Right cardiac atrium (tissue), 5 donors: ENCODE measurements at regions not wholly inside any gene's neighbourhood (a gene's known extent, or its start where the extent isn't known, plus 50 kb on each side); places are given as distances from the start of the nearest gene placed in this dataset.
"Not testable (repeated sequence)": the region's sequence is repeated elsewhere in the genome, so short reads cannot be mapped to it uniquely, and the experiment has no call there.

Source experiments
- ATAC-seq, 2 donors: fragments of 200-7000 bp; cut with Tn5 transposase; one replicate each; pipeline versions ENCODE4 v1.8.0 to v1.9.1; 2020; ENCODE audit warnings: moderate library complexity in 2 of 2, mild to moderate bottlenecking in 1 of 2
- DNase-seq, 3 donors: peaks; one replicate each; pipeline ENCODE4 v3.0.0-alpha.2; 2020
- H3K27ac ChIP-seq: one replicate; pipeline ENCODE4 v1.5.1; 2013; ENCODE audit warnings: mild to moderate bottlenecking, low read length, control low read depth, moderate library complexity
- H3K27me3 ChIP-seq: one replicate; pipeline ENCODE4 v1.6.1; 2013; ENCODE audit not compliant: control insufficient read depth, insufficient read depth
- H3K4me1 ChIP-seq: one replicate; pipeline ENCODE4 v1.6.1; 2013; ENCODE audit warnings: low read length; ENCODE audit not compliant: control insufficient read depth, insufficient read depth
- H3K4me3 ChIP-seq: one replicate; pipeline ENCODE4 v1.5.1; 2013; ENCODE audit warnings: low read length, control low read depth
- H3K9me3 ChIP-seq: one replicate; pipeline ENCODE4 v1.6.1; 2013; ENCODE audit warnings: low read length; ENCODE audit not compliant: control insufficient read depth
- WGBS: extraction: QIAGEN DNeasy Blood & Tissue Kit; methylation state at CpG from one replicate; pipeline ENCODE4 v1.1.7; 2013; 5-methylcytosine and 5-hydroxymethylcytosine counted together
- intact Hi-C, 4 donors: fragments of 100-400 bp; cut with DNase I; formaldehyde crosslinking; loops; one replicate each; pipeline versions ENCODE4 v1.11.0 to v1.14.0; 2022 to 2023
- donor health status: healthy with polysubstance abuse.
- donor health status: DM: no; HTN: yes; CAD: no.
- donor health status: DM: no; HTN: no; CAD: no.
- donor health status: DM: no; HTN: yes; CAD: no; lungs with severe emphysema.
- donor health status: DM: yes; HTN: yes; CAD: no.

DNA sequence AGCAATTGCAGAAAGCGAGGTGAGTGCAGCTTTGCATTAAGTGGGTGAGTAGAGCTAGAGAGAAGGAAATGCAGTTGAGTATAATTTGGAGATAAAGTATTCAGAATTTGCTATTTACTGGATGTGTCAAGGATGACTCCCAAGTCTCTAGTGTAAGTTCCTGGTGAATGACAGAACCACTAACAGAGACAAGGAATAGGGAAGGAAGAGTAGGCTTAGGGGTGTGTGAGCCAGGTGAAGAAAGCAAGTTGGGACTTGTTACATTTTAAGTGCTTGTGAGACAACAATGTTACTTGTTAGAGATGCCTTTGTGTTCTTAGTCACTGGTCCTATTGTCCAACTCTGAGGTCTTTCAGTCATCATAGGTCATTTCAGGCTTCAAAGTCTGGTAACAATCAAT lies 70.8 kb downstream of the TBC1D26 start:
- not testable (repeated sequence) for ATAC-seq
- 96% methylated on average over 1 of the region's 1 CpG for WGBS

DNA sequence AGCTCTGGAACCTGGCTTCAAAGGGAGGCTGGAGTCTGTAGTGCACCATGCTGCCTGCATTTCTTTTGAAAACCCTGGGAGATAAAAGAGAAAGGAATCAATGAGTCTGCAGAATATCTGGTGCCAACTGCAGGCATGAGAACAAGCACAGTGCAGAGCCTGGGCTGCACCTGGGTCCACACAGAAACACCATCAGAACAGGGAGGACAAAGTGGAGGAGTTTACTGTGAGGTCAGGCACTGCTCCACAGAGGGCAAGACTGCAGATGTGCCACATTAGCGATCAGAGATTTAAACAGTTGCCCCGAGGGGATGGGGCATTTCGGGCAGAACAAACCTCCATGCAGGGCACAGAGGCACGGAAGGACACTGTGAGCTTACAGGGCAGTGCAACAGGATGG lies 74.7 kb downstream of the TBC1D26 start:
- DNase-seq, H3K27ac ChIP-seq, H3K9me3 ChIP-seq, ATAC-seq, H3K4me3 ChIP-seq, H3K4me1 ChIP-seq, H3K27me3 ChIP-seq, intact Hi-C loops: not testable (repeated sequence)
- 88% methylated on average over 3 of the region's 4 CpGs for WGBS

More for the DNA sequence above, 70.8 kb downstream of the TBC1D26 start:
- H3K4me1 ChIP-seq, DNase-seq, H3K27me3 ChIP-seq, H3K9me3 ChIP-seq, intact Hi-C loops, H3K27ac ChIP-seq, H3K4me3 ChIP-seq: not testable (repeated sequence)

DNA sequence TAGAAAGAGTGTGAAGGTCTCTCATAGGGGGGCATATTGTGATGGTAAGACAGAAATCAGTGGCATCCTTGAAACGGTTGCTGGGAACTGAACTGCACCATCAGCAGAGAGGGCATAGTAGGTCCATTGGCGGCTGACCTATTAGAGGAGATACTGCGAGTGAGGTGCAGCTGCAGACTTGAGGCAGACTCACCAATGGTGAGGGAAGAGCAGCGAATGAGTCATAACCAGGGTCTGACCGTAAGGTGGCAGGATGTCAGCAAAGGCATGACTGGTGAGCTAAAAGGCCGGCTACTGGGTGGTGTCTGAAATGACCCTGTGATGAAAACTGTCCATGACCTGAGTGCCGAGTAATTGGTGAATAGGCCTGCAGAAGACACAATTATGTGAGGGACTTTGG lies 81.3 kb downstream of the TBC1D26 start:
- H3K4me3 ChIP-seq, H3K27ac ChIP-seq, H3K27me3 ChIP-seq, H3K9me3 ChIP-seq, DNase-seq, H3K4me1 ChIP-seq, intact Hi-C loops, ATAC-seq: not testable (repeated sequence)
- 86% methylated on average over 5 of the region's 7 CpGs for WGBS

DNA sequence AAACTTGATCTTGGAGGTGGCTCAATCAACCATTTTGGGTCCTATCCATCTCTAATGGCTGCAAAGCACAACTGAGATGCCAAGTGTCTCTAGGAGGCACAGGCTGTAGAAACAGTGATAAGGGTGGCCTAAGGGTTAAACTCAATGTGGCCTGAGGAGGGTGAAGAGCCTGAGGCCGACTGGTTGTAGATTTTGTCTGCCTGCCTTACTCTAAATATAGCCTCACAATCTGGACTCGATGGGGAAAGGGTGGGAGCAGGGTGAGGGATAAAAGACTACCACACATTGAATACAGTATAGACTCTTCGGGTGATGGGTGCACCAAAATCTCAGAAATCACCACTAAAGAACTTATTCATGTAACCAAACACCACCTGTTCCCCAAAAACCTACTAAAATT lies 81.9 kb downstream of the TBC1D26 start:
- DNase-seq, H3K4me1 ChIP-seq, H3K9me3 ChIP-seq, H3K27me3 ChIP-seq, H3K27ac ChIP-seq, intact Hi-C loops, H3K4me3 ChIP-seq, ATAC-seq: not testable (repeated sequence)
- 51% methylated on average over 3 of the region's 3 CpGs for WGBS

DNA sequence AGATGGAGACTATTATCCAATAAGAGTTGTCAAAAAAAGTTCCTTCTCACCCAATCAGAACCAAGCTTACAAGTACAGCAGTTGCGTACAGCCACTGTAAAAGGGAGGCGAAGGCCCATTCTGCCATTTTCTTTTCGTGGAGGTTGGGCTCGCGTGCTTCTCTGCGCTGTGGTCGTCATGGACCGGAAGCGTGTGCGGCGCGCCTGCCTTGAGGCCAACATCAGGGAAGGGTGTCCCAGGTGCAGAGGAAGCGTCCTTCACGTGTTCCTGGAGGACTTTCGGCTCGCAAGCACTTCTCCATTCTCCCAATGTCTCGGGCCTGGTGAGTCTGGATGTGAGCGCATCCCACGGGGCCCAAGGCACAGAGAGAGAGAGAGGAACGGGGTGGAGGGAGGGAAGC lies 85.8 kb downstream of the TBC1D26 start:
- 95% methylated on average over 18 of the region's 20 CpGs for WGBS
- H3K4me3 ChIP-seq, H3K4me1 ChIP-seq, H3K27ac ChIP-seq, H3K9me3 ChIP-seq, intact Hi-C loops, H3K27me3 ChIP-seq, ATAC-seq: not testable (repeated sequence)
- DNase-seq = peak in 1 of 3 donors; percentile 45

DNA sequence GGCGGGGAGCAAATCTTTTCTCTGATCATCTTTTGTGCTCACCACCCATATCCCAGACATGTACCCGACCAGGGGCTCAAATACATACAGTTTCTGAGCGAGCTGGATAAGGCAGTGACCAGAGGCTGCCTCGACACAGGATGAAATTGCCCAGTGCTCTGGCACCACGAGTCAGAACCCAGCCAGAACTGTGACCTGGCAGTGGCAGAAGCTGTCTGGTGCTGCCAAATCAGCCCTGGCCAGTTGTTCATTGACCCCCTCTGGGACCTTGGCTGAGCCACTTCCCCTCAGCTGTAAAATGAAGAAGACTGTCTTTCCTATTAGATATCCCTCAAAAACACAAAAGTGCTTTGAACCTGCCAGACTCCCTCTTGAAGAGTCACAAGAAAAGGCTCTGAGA lies 90.2 kb downstream of the TBC1D26 start:
- WGBS = 66% methylated on average over 5 of the region's 5 CpGs
- DNase-seq, ATAC-seq: not testable (repeated sequence)

DNA sequence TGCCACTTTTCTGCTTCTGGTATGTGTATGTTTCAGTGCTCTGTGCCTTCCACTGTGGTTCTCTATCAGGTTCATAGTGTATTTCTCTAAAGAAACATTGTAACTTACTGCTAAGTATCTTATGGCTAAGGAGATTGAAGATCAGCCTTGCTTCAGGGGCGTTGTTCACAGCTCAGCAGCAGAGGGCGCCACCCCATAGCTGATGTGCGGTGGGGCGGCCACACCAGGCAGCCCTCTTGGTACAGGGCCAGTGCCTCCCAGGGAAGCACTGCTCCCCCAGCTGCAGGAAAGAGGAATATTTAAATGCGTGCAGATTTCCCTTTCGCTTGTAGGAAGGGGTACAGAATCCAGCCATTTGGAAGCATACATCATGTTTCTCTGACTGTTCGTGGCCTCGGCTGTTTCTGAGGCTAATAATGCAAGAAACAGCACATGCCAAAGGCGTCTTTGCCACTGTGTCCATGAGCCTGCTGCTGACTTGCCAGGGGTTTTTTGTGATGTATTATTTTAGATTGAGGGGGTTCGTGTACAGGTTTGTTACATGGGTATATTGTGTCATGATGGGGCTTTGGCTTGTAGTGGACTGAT lies 96.7 kb downstream of the TBC1D26 start:
- 6% methylated on average over 10 of the region's 10 CpGs for WGBS
- DNase-seq = peak; percentile 79 to 93 (median 91)
- not testable (repeated sequence) for H3K9me3 ChIP-seq, H3K27ac ChIP-seq, H3K27me3 ChIP-seq, H3K4me3 ChIP-seq, H3K4me1 ChIP-seq
- intact Hi-C loops = loop anchor here in 1 of 4 donors (5.0 kb wide), 1 partner anchor 168 kb away; the partner anchor contains the start of genes TTC19 and ZSWIM7
- ATAC-seq = peak; percentile 97 to 98

More for the DNA sequence above, 90.2 kb downstream of the TBC1D26 start:
- H3K9me3 ChIP-seq, H3K27ac ChIP-seq, H3K4me3 ChIP-seq, H3K4me1 ChIP-seq, intact Hi-C loops, H3K27me3 ChIP-seq: not testable (repeated sequence)

DNA sequence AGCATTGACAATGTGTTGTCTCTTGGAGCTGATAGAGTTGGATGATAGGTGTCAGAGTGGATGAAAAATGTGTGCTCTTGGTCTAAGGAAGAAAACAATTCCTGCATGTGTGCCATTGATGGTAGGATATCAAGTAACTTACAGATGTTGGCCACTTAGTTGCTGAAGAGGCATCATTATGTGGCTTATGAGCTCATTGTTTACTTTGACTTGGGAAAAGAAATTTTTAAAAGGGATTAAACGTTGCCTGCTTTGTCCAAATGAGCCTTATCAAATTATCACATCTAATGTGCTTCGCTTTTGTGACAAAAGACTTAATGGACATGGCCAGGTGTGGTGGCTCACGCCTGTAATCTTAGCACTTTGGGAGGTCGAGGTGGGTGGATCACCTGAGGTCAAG lies 98.1 kb downstream of the TBC1D26 start:
- H3K4me1 ChIP-seq, DNase-seq, H3K27ac ChIP-seq, H3K4me3 ChIP-seq, H3K27me3 ChIP-seq, ATAC-seq, H3K9me3 ChIP-seq, intact Hi-C loops: not testable (repeated sequence)
- 83% methylated on average over 4 of the region's 4 CpGs for WGBS

DNA sequence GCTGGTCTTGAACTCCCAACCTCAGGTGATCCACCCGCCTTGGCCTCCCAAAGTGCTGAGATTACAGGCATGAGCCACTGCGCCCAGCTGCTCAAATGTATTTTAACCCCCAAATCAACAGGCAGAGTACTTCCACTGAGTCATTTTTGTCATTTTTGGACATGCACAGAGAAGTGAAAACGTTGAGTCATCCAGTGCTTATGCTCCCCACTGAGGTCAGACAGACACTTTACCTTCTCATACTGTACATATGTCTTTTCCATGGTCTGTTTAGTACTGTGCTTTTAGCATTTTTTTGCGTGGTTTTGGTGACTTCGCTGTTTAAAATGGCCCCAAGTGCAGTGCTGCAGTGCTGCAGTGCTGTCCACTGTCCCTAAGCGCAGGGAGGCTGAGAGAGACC lies 99.1 kb downstream of the TBC1D26 start:
- 62% methylated on average over 6 of the region's 6 CpGs for WGBS
- DNase-seq, H3K27me3 ChIP-seq, ATAC-seq, intact Hi-C loops, H3K27ac ChIP-seq, H3K4me3 ChIP-seq, H3K9me3 ChIP-seq, H3K4me1 ChIP-seq: not testable (repeated sequence)

DNA sequence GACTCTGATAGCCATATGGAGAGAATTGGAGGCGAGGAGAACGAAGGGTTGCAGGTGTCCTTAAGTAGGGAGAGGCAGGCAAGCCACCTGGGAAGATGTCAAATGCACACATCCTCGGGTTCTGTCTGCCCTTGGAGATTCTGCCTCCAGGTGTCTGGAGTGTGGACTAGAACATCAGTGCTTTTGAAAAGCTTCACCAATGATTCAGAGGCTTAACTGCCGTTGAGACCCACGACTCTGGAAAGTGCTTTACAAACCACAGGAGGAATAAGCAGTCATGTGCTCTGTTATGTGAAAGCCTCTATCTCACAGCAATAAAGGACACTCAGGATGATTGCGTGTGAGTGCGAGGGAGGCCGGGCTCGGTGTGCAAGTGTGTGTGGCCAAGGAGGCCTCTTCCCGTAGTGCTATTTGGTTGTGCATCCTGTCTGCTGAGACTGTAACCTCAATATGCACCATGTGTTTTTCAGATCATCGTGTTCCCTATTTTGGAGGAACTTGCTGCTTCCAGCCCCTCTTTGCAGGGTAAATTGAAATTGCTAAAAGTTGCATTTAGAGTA lies 100.9 kb downstream of the TBC1D26 start:
- H3K9me3 ChIP-seq, H3K27me3 ChIP-seq, ATAC-seq, DNase-seq, H3K27ac ChIP-seq, H3K4me3 ChIP-seq, intact Hi-C loops, H3K4me1 ChIP-seq: not testable (repeated sequence)
- 75% methylated on average over 11 of the region's 11 CpGs for WGBS

DNA sequence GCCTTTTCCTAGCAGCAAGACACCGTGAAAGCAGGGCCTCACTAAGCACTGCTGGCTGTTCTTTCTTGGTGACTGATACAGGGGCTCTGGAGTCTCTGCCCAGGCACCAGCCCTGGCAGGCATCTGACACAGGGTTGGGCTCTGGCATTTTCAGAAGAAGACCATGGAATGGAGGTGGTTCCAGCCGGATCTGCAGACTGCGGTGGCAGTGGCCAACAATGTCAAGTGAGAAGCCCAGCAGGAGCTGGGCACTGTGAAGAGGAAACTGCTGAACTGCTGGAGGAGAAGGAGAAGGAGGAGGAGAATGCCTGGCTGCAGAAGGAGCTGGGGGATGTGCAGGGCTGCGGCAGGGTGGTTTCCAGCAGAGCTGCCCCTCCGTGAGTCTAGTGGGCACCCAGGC lies 101.8 kb downstream of the TBC1D26 start:
- WGBS = 56% methylated on average over 4 of the region's 5 CpGs
- intact Hi-C loops, H3K4me1 ChIP-seq, H3K4me3 ChIP-seq, H3K9me3 ChIP-seq, H3K27ac ChIP-seq, ATAC-seq, H3K27me3 ChIP-seq, DNase-seq: not testable (repeated sequence)
